ENCODE measurements at regions not wholly inside any gene's neighbourhood (a gene's known extent, or its start where the extent isn't known, plus 50 kb on each side); places are given as distances from the start of the nearest gene placed in this dataset.

- H3K4me1 ChIP-seq (ENCODE audit: control insufficient read depth, extremely low read depth, insufficient read depth, low read length), result peaks cover 26% of the 10 kb centered on the region
- H3K27ac ChIP-seq (ENCODE audit: insufficient read depth, low read length), result no peak overlapping the region
- H3K4me2 ChIP-seq (ENCODE audit: extremely low read depth, insufficient read depth, low read length), result no peak overlapping the region
- no peak overlapping the region for H3K9ac ChIP-seq (ENCODE audit: insufficient read depth, low read length)
- H3K9me3 ChIP-seq (ENCODE audit: control insufficient read depth, insufficient read depth, low read depth, low read length), result no peaks in the 10 kb centered on the region
- no peak overlapping the region for H3K4me3 ChIP-seq (replicated peaks in 1 of 4; ENCODE audit: control extremely low read depth in 1 of 4, insufficient read depth in 1 of 4, low read depth in 3 of 4, low read length in 4 of 4)
- H3K27me3 ChIP-seq (ENCODE audit: control insufficient read depth, insufficient read depth, low read length), result no peaks in the 10 kb centered on the region
- DNase-seq (ENCODE audit: low read depth in 2 of 2), result no peak
- no peak for TF ChIP-seq CTCF (conservative IDR thresholded peaks at IDR 0.05 in 1 of 2, IDR thresholded peaks at IDR 0.05 in 1 of 2; ENCODE audit: low read depth in 1 of 2, low read length in 2 of 2)
- TF ChIP-seq EZH2 (IDR thresholded peaks at IDR 0.05; ENCODE audit: low read length, missing control alignments), result no peak
- H3K36me3 ChIP-seq (ENCODE audit: control insufficient read depth, insufficient read depth, low read length), result no peaks in the 10 kb centered on the region
- H3K79me2 ChIP-seq (ENCODE audit: control insufficient read depth, insufficient read depth, low read length), result no peaks in the 10 kb centered on the region
- H2AFZ ChIP-seq (ENCODE audit: low read length), result no peak overlapping the region
- no peaks in the 10 kb centered on the region for H4K20me1 ChIP-seq (ENCODE audit: control insufficient read depth, extremely low read depth, insufficient read depth, low read length)
These were observed 98.5 kb upstream of the ZMIZ1 start for GRCh38 chr10:78970261-78970660.

- Histone ChIP-seq H3K4me3 (replicated peaks in 1 of 4; ENCODE audit: control extremely low read depth in 1 of 4, insufficient read depth in 1 of 4, low read depth in 3 of 4, low read length in 4 of 4) (no peak overlapping the region), H2AFZ (ENCODE audit: low read length) (no peak overlapping the region), H3K27ac (ENCODE audit: insufficient read depth, low read length) (no peak overlapping the region), H3K36me3 (ENCODE audit: control insufficient read depth, insufficient read depth, low read length) (no peaks in the 10 kb centered on the region), H3K4me1 (ENCODE audit: control insufficient read depth, extremely low read depth, insufficient read depth, low read length) (peaks cover 26% of the 10 kb centered on the region), H3K4me2 (ENCODE audit: extremely low read depth, insufficient read depth, low read length) (no peak overlapping the region), H4K20me1 (ENCODE audit: control insufficient read depth, extremely low read depth, insufficient read depth, low read length) (no peaks in the 10 kb centered on the region), H3K27me3 (ENCODE audit: control insufficient read depth, insufficient read depth, low read length) (no peaks in the 10 kb centered on the region), H3K9ac (ENCODE audit: insufficient read depth, low read length) (no peak overlapping the region), H3K9me3 (ENCODE audit: control insufficient read depth, insufficient read depth, low read depth, low read length) (no peaks in the 10 kb centered on the region), H3K79me2 (ENCODE audit: control insufficient read depth, insufficient read depth, low read length) (no peaks in the 10 kb centered on the region)
- DNase-seq (ENCODE audit: low read depth in 2 of 2), result no peak
- TF ChIP-seq CTCF (conservative IDR thresholded peaks at IDR 0.05 in 1 of 2, IDR thresholded peaks at IDR 0.05 in 1 of 2; ENCODE audit: low read depth in 1 of 2, low read length in 2 of 2), result peak in 1 of 2 donors; percentile 2
- no peak for TF ChIP-seq EZH2 (IDR thresholded peaks at IDR 0.05; ENCODE audit: low read length, missing control alignments)
These were observed 97.6 kb upstream of the ZMIZ1 start for GRCh38 chr10:78971094-78971682.

- H3K9me3 ChIP-seq (ENCODE audit: control insufficient read depth, insufficient read depth, low read depth, low read length), result no peaks in the 10 kb centered on the region
- peaks cover 30% of the 10 kb centered on the region for H3K4me1 ChIP-seq (ENCODE audit: control insufficient read depth, extremely low read depth, insufficient read depth, low read length)
- H3K9ac ChIP-seq (ENCODE audit: insufficient read depth, low read length), result peak overlapping the region; percentile 91
- H3K4me3 ChIP-seq (replicated peaks in 1 of 4; ENCODE audit: control extremely low read depth in 1 of 4, insufficient read depth in 1 of 4, low read depth in 3 of 4, low read length in 4 of 4), result peak overlapping the region in 1 of 4 experiments; percentile 55
- H3K27ac ChIP-seq (ENCODE audit: insufficient read depth, low read length), result peak overlapping the region; percentile 99
- TF ChIP-seq EZH2 (IDR thresholded peaks at IDR 0.05; ENCODE audit: low read length, missing control alignments), result no peak
- no peak for TF ChIP-seq CTCF (conservative IDR thresholded peaks at IDR 0.05 in 1 of 2, IDR thresholded peaks at IDR 0.05 in 1 of 2; ENCODE audit: low read depth in 1 of 2, low read length in 2 of 2)
- no peaks in the 10 kb centered on the region for H3K36me3 ChIP-seq (ENCODE audit: control insufficient read depth, insufficient read depth, low read length)
- no peaks in the 10 kb centered on the region for H3K79me2 ChIP-seq (ENCODE audit: control insufficient read depth, insufficient read depth, low read length)
- no peaks in the 10 kb centered on the region for H4K20me1 ChIP-seq (ENCODE audit: control insufficient read depth, extremely low read depth, insufficient read depth, low read length)
- peak; percentile 89 to 93 for DNase-seq (ENCODE audit: low read depth in 2 of 2)
- no peaks in the 10 kb centered on the region for H3K27me3 ChIP-seq (ENCODE audit: control insufficient read depth, insufficient read depth, low read length)
- H3K4me2 ChIP-seq (ENCODE audit: extremely low read depth, insufficient read depth, low read length), result peak overlapping the region; percentile 93
- H2AFZ ChIP-seq (ENCODE audit: low read length), result no peak overlapping the region
These were observed 96.4 kb upstream of the ZMIZ1 start for GRCh38 chr10:78972160-78972946.
